Hepatocyte (in vitro differentiated cells): ENCODE measurements at regions not wholly inside any gene's neighbourhood (a gene's known extent, or its start where the extent isn't known, plus 50 kb on each side); places are given as distances from the start of the nearest gene placed in this dataset.

Experiments
- DNase-seq: peaks from one replicate; pipeline ENCODE4 v3.0.0-alpha.2; 2016; ENCODE audit warnings: low spot score
- H2AFZ ChIP-seq: fragments of 200-600 bp; sonication (generic); 2 replicates; pipeline ENCODE4 v1.6.0; 2016; ENCODE audit warnings: antibody characterized with exemption, mild to moderate bottlenecking
- H3K27ac ChIP-seq: fragments of 200-600 bp; sonication (generic); 2 replicates; pipeline ENCODE4 v1.5.1; 2016; ENCODE audit warnings: mild to moderate bottlenecking
- H3K27me3 ChIP-seq: fragments of 200-600 bp; sonication (generic); 2 replicates; pipeline ENCODE4 v1.6.1; 2016
- H3K36me3 ChIP-seq: fragments of 200-600 bp; sonication (generic); replicated peaks from 2 replicates; pipeline ENCODE4 v1.5.1; 2016; ENCODE audit warnings: low read depth; ENCODE audit not compliant: insufficient read depth
- H3K4me1 ChIP-seq: fragments of 200-600 bp; sonication (generic); 2 replicates; pipeline ENCODE4 v1.5.1; 2016; ENCODE audit warnings: mild to moderate bottlenecking, moderate library complexity; ENCODE audit not compliant: insufficient read depth
- H3K4me2 ChIP-seq: fragments of 200-600 bp; sonication (generic); 2 replicates; pipeline ENCODE4 v1.6.0; 2016
- H3K4me3 ChIP-seq: fragments of 200-600 bp; sonication (generic); 2 replicates; pipeline ENCODE4 v1.5.1; 2016; ENCODE audit warnings: mild to moderate bottlenecking
- H3K79me2 ChIP-seq: fragments of 200-600 bp; sonication (generic); 2 replicates; pipeline ENCODE4 v1.6.0; 2017; ENCODE audit warnings: mild to moderate bottlenecking
- H3K9me2 ChIP-seq: fragments of 200-600 bp; sonication (generic); replicated peaks from 2 replicates; pipeline ENCODE4 v1.6.0; 2017; ENCODE audit warnings: mild to moderate bottlenecking; ENCODE audit not compliant: insufficient read depth
- H3K9me3 ChIP-seq: fragments of 200-600 bp; sonication (generic); 2 replicates; pipeline ENCODE4 v1.5.1; 2016; ENCODE audit warnings: low read depth, mild to moderate bottlenecking
- H4K20me1 ChIP-seq: fragments of 200-600 bp; sonication (generic); 2 replicates; pipeline ENCODE4 v1.6.0; 2016; ENCODE audit warnings: mild to moderate bottlenecking; ENCODE audit not compliant: insufficient read depth, poor library complexity, severe bottlenecking
- CTCF ChIP-seq: fragments of 200-600 bp; sonication (generic); IDR thresholded peaks from 2 replicates; pipeline ENCODE4 v1.5.1; 2016; ENCODE audit warnings: antibody characterized with exemption, mild to moderate bottlenecking; ENCODE audit not compliant: poor library complexity
- EZH2 ChIP-seq: fragments of 200-600 bp; sonication (generic); IDR thresholded peaks from 2 replicates; pipeline ENCODE4 v1.6.1; 2016; ENCODE audit warnings: antibody characterized with exemption, mild to moderate bottlenecking, borderline replicate concordance
- EZH2phosphoT487 ChIP-seq: fragments of 200-600 bp; sonication (generic); IDR thresholded peaks from one replicate; pipeline ENCODE4 v1.6.1; 2018; ENCODE audit warnings: antibody characterized with exemption, mild to moderate bottlenecking, low read depth, moderate library complexity; ENCODE audit not compliant: unreplicated experiment, severe bottlenecking
- WGBS: methylation state at CpG from one replicate; pipeline ENCODE4 v1.1.6; 2016; ENCODE audit warnings: low lambda C conversion rate; ENCODE audit errors: missing lambda C conversion rate; 5-methylcytosine and 5-hydroxymethylcytosine counted together

GRCh38 chr17:51425773-51426172 is 165.4 kb downstream of the UTP18 start:
- no peaks in the 10 kb centered on the region for H3K4me1 ChIP-seq

GRCh38 chr17:51427323-51427811 is 167.0 kb downstream of the UTP18 start:
- no peak overlapping the region for H2AFZ ChIP-seq
- H4K20me1 ChIP-seq: no peaks in the 10 kb centered on the region
- no peak overlapping the region for H3K4me2 ChIP-seq
- no peak for DNase-seq
- H3K79me2 ChIP-seq: no peaks in the 10 kb centered on the region
- H3K4me1 ChIP-seq: no peaks in the 10 kb centered on the region
- no peak overlapping the region for H3K27ac ChIP-seq
- 67% methylated on average over 7 of the region's 7 CpGs for WGBS
- TF ChIP-seq CTCF (no peak), EZH2phosphoT487 (no peak), EZH2 (no peak)
- H3K27me3 ChIP-seq: no peaks in the 10 kb centered on the region
- H3K9me3 ChIP-seq: no peaks in the 10 kb centered on the region
- no peak overlapping the region for H3K4me3 ChIP-seq
- no peaks in the 10 kb centered on the region for H3K36me3 ChIP-seq
- no peaks in the 10 kb centered on the region for H3K9me2 ChIP-seq

More at GRCh38 chr17:51425773-51426172, 165.4 kb downstream of the UTP18 start:
- Histone ChIP-seq H3K36me3 (no peaks in the 10 kb centered on the region), H3K9me3 (no peaks in the 10 kb centered on the region), H3K4me3 (no peak overlapping the region), H2AFZ (no peak overlapping the region), H3K4me2 (no peak overlapping the region), H3K79me2 (no peaks in the 10 kb centered on the region), H4K20me1 (no peaks in the 10 kb centered on the region), H3K9me2 (no peaks in the 10 kb centered on the region), H3K27me3 (no peaks in the 10 kb centered on the region), H3K27ac (no peak overlapping the region)
- TF ChIP-seq CTCF (no peak), EZH2 (no peak), EZH2phosphoT487 (no peak)
- no peak for DNase-seq
- 85% methylated on average over 1 of the region's 1 CpG for WGBS

DNA sequence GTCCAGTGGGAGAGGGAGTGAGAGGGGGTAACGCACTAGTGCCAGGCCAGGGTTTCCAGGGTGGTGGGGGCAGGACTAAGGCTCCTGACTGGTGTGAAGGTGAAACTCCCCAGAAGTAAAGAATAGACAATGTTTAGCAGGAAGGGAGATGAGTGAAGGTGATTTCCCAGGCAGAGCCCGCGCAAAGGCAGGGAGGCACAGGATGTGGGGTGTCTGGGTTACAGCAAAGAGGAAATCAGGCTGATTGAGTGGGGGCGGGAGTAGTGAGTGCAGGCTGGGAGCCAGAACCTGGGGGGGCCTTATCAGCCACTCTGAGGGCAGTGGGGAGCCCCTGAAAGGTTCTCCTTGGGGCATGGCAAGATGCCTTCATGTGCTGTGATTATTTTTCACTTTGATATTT is 167.5 kb downstream of the UTP18 start:
- Histone ChIP-seq H3K27me3 (no peaks in the 10 kb centered on the region), H3K27ac (no peak overlapping the region), H3K4me3 (no peak overlapping the region), H3K9me2 (no peaks in the 10 kb centered on the region), H3K4me2 (no peak overlapping the region), H3K4me1 (no peaks in the 10 kb centered on the region), H3K79me2 (no peaks in the 10 kb centered on the region), H4K20me1 (no peaks in the 10 kb centered on the region), H3K9me3 (no peaks in the 10 kb centered on the region), H3K36me3 (no peaks in the 10 kb centered on the region), H2AFZ (no peak overlapping the region)
- DNase-seq: no peak
- 80% methylated on average over 4 of the region's 4 CpGs for WGBS
- TF ChIP-seq EZH2phosphoT487 (no peak), EZH2 (no peak), CTCF (no peak)
